H1 (cell line): ENCODE measurements at regions not wholly inside any gene's neighbourhood (a gene's known extent, or its start where the extent isn't known, plus 50 kb on each side); places are given as distances from the start of the nearest gene placed in this dataset.

Experiments
- CTCF ChIA-PET: fragments of 300-600 bp; sonication (Branson Sonifier 250); formaldehyde crosslinking; loops from one replicate; lab custom pipeline; 2021; ENCODE audit not compliant: partially characterized antibody; lab: Charles Lee
- POLR2A ChIA-PET: fragments of 300-600 bp; sonication (Branson Sonifier 250); formaldehyde crosslinking; loops from one replicate; lab custom pipeline; 2021; ENCODE audit warnings: inconsistent platforms; ENCODE audit not compliant: partially characterized antibody; lab: Charles Lee
- DNase-seq, 2 experiments: peaks; one replicate each; pipeline versions ENCODE4 v3.0.0 to v3.0.0-alpha.2; 2010 to 2022; ENCODE audit warnings: low spot score in 2 of 2, low read depth in 1 of 2, mixed read lengths in 1 of 2
- FAIRE-seq: peaks from 2 replicates; lab custom pipeline; 2011; peaks lifted over from hg19 to GRCh38; lab: Jason Lieb, UNC
- H2AFZ ChIP-seq: 2 replicates; pipeline ENCODE4 v1.8.1; 2012; ENCODE audit warnings: low read length, inconsistent platforms
- H2AK5ac ChIP-seq: 2 replicates; pipeline ENCODE4 v1.6.1; 2013; ENCODE audit warnings: low read depth, low read length
- H2BK120ac ChIP-seq: replicated peaks from 2 replicates; pipeline ENCODE3; 2013; ENCODE audit warnings: low read depth, low read length, inconsistent platforms
- H2BK12ac ChIP-seq: 2 replicates; pipeline ENCODE4 v1.6.1; 2013; ENCODE audit warnings: low read depth, low read length
- H2BK15ac ChIP-seq: 2 replicates; pipeline ENCODE4 v1.6.1; 2013; ENCODE audit warnings: low read length
- H2BK20ac ChIP-seq: 2 replicates; pipeline ENCODE4 v1.6.1; 2013; ENCODE audit warnings: low read length
- H2BK5ac ChIP-seq: 2 replicates; pipeline ENCODE4 v1.6.1; 2013; ENCODE audit warnings: low read depth, low read length
- H3K14ac ChIP-seq: 2 replicates; pipeline ENCODE4 v1.6.1; 2013; ENCODE audit warnings: inconsistent platforms; ENCODE audit not compliant: insufficient read length
- H3K18ac ChIP-seq: 2 replicates; pipeline ENCODE4 v1.6.1; 2013; ENCODE audit warnings: low read length; ENCODE audit errors: extremely low read depth
- H3K23ac ChIP-seq: 2 replicates; pipeline ENCODE4 v1.6.1; 2013; ENCODE audit warnings: inconsistent platforms; ENCODE audit not compliant: insufficient read length
- H3K23me2 ChIP-seq: 2 replicates; pipeline ENCODE4 v1.6.1; 2013; ENCODE audit warnings: low read depth, low read length
- H3K27ac ChIP-seq: 2 replicates; pipeline ENCODE4 v1.6.1; 2011; ENCODE audit warnings: low read depth, low read length, inconsistent platforms
- H3K27me3 ChIP-seq, 4 experiments: replicated peaks in 1 of 4; 1 replicate in 1 of 4; 2 replicates in 3 of 4; pipeline versions ENCODE4 v1.6.1 to v1.8.1; 2011 to 2013; ENCODE audit warnings: low read length in 3 of 4, mild to moderate bottlenecking in 3 of 4, inconsistent platforms in 2 of 4, mixed read lengths in 2 of 4, moderate library complexity in 1 of 4; ENCODE audit not compliant: control insufficient read depth in 3 of 4, insufficient read depth in 3 of 4; ENCODE audit errors: extremely low read depth in 1 of 4
- H3K36me3 ChIP-seq, 4 experiments: 2 replicates each; pipeline versions ENCODE4 v1.6.1 to v1.8.1; 2011 to 2013; ENCODE audit warnings: mild to moderate bottlenecking in 4 of 4, low read length in 3 of 4, moderate library complexity in 2 of 4, control low read depth in 1 of 4, inconsistent platforms in 1 of 4; ENCODE audit not compliant: insufficient read depth in 4 of 4, control insufficient read depth in 2 of 4
- H3K4ac ChIP-seq: replicated peaks from 2 replicates; pipeline ENCODE3; 2013; ENCODE audit warnings: low read length, low read depth, mixed read lengths, inconsistent platforms; ENCODE audit not compliant: insufficient read length
- H3K4me1 ChIP-seq, 4 experiments: replicated peaks in 1 of 4; 1 replicate in 1 of 4; 2 replicates in 3 of 4; pipeline versions ENCODE4 v1.6.1 to v1.8.1; 2011 to 2013; ENCODE audit warnings: low read length in 3 of 4, inconsistent platforms in 2 of 4, mixed read lengths in 1 of 4; ENCODE audit not compliant: insufficient read depth in 4 of 4, control insufficient read depth in 3 of 4
- H3K4me2 ChIP-seq, 2 experiments: 2 replicates each; pipeline versions ENCODE4 v1.6.1 to v1.8.1; 2011 to 2013; ENCODE audit warnings: low read depth in 2 of 2, low read length in 2 of 2, control low read depth in 1 of 2, inconsistent platforms in 1 of 2, mild to moderate bottlenecking in 1 of 2; ENCODE audit not compliant: insufficient read depth in 1 of 2
- H3K4me3 ChIP-seq, 4 experiments: fragments of 200-600, 300-600 bp in 1 of 4; sonication (generic), shearing (Covaris generic), sonication (Bioruptor Twin) in 1 of 4; 2 replicates each; pipeline versions ENCODE4 v1.5.1 to v1.8.1; 2011 to 2016; ENCODE audit warnings: low read length in 4 of 4, low read depth in 3 of 4, control low read depth in 2 of 4, inconsistent platforms in 2 of 4, mild to moderate bottlenecking in 2 of 4, mixed read lengths in 1 of 4, moderate library complexity in 1 of 4; ENCODE audit not compliant: insufficient read depth in 2 of 4; ENCODE audit errors: extremely low read depth in 1 of 4
- H3K56ac ChIP-seq: replicated peaks from 2 replicates; pipeline ENCODE3; 2013; ENCODE audit warnings: low read depth, mild to moderate bottlenecking, mixed read lengths, low read length, inconsistent platforms; ENCODE audit not compliant: insufficient read length
- H3K79me1 ChIP-seq: 2 replicates; pipeline ENCODE4 v1.6.1; 2013; ENCODE audit warnings: low read depth, low read length, control low read depth
- H3K79me2 ChIP-seq, 2 experiments: 2 replicates each; pipeline versions ENCODE4 v1.6.1 to v1.8.1; 2012 to 2013; ENCODE audit warnings: low read length in 2 of 2, mild to moderate bottlenecking in 2 of 2, inconsistent platforms in 1 of 2; ENCODE audit not compliant: insufficient read depth in 2 of 2, control insufficient read depth in 1 of 2
- H3K9ac ChIP-seq, 4 experiments: replicated peaks in 1 of 4; 1 replicate in 1 of 4; 2 replicates in 3 of 4; pipeline versions ENCODE4 v1.6.1 to v1.8.1; 2011 to 2013; ENCODE audit warnings: low read depth in 3 of 4, low read length in 3 of 4, control low read depth in 2 of 4, mild to moderate bottlenecking in 2 of 4, moderate library complexity in 2 of 4, inconsistent platforms in 1 of 4; ENCODE audit errors: extremely low read depth in 1 of 4
- H3K9me3 ChIP-seq, 2 experiments: 2 replicates each; pipeline versions ENCODE4 v1.6.1 to v1.8.1; 2012 to 2013; ENCODE audit warnings: mild to moderate bottlenecking in 2 of 2, moderate library complexity in 2 of 2, control low read depth in 1 of 2, inconsistent platforms in 1 of 2, low read depth in 1 of 2, low read length in 1 of 2, mixed read lengths in 1 of 2; ENCODE audit not compliant: insufficient read depth in 2 of 2
- H4K20me1 ChIP-seq, 2 experiments: replicated peaks in 1 of 2; 2 replicates each; pipeline versions ENCODE3 to v1.8.1; 2011 to 2013; ENCODE audit warnings: inconsistent platforms in 2 of 2, low read length in 2 of 2, mild to moderate bottlenecking in 1 of 2; ENCODE audit not compliant: insufficient read depth in 2 of 2, control insufficient read depth in 1 of 2
- H4K5ac ChIP-seq: 2 replicates; pipeline ENCODE4 v1.6.1; 2013; ENCODE audit warnings: low read length, low read depth, mixed read lengths, inconsistent platforms; ENCODE audit not compliant: insufficient read length
- H4K8ac ChIP-seq: 2 replicates; pipeline ENCODE4 v1.8.0; 2013; ENCODE audit warnings: mild to moderate bottlenecking, moderate library complexity, low read length, inconsistent platforms; ENCODE audit not compliant: insufficient read depth; ENCODE audit errors: extremely low read depth
- H4K91ac ChIP-seq: replicated peaks from 2 replicates; pipeline ENCODE3; 2013; ENCODE audit warnings: low read length, mixed read lengths, inconsistent platforms; ENCODE audit not compliant: insufficient read length
- PHF8 ChIP-seq: fragments of 200-600 bp; sonication (generic); conservative IDR thresholded peaks from 2 replicates; pipeline ENCODE4 v1.7.1; 2012; ENCODE audit warnings: low read depth, mild to moderate bottlenecking, inconsistent platforms, low read length, moderate library complexity
- WGBS, 2 experiments: shearing (Covaris generic) in 1 of 2; methylation state at CpG; one replicate each; pipeline versions ENCODE4 v1.1.6 to v1.1.7; 2013 to 2015; ENCODE audit warnings: low lambda C conversion rate in 2 of 2, mixed read lengths in 2 of 2, inconsistent platforms in 1 of 2, low coverage in 1 of 2, missing lambda C conversion rate in 1 of 2; ENCODE audit not compliant: insufficient replicate concordance in 2 of 2, insufficient coverage in 1 of 2, insufficient read length in 1 of 2; ENCODE audit errors: extremely low coverage in 1 of 2, missing lambda C conversion rate in 1 of 2; 5-methylcytosine and 5-hydroxymethylcytosine counted together

DNA sequence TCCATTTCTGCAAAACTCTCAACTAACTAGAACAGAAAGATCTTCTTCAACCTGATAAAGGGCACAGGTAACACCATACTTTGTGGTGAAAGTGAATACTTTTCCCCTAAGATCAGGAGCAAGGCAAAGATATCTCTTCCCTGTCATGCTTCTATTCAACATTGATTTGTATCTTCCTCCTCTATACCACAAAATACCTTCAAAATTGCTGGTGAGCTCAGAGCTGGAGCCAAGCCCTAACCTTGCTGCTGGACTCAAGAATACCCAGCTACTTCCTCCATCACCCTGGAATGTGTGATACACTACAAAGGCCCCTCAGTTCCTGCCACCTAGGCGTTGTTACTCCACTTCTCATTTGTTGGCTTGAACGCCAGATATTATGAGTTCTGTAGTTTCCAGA is 499.0 kb downstream of the ACTL7B start:
- no peaks in the 10 kb centered on the region for H3K79me1 ChIP-seq
- H2BK15ac ChIP-seq, result no peak overlapping the region
- no peak overlapping the region for H3K4me2 ChIP-seq
- H2BK12ac ChIP-seq, result no peak overlapping the region
- H3K79me2 ChIP-seq, result no peaks in the 10 kb centered on the region
- H3K56ac ChIP-seq, result no peak overlapping the region
- no peak overlapping the region for H4K8ac ChIP-seq
- no peaks in the 10 kb centered on the region for H3K9me3 ChIP-seq
- H3K14ac ChIP-seq, result no peak overlapping the region
- DNase-seq (no peak), FAIRE-seq (no peak)
- no peak overlapping the region for H2BK120ac ChIP-seq
- H3K27ac ChIP-seq, result no peak overlapping the region
- ChIA-PET CTCF (no interaction called here), POLR2A (no interaction called here)
- H4K20me1 ChIP-seq, result no peaks in the 10 kb centered on the region
- no peak overlapping the region for H2BK20ac ChIP-seq
- no peak overlapping the region for H3K9ac ChIP-seq
- 82% methylated on average over 2 of the region's 2 CpGs; no CpG with 5 or more reads in 1 of the 2 experiments for WGBS, 2 experiments
- no peaks in the 10 kb centered on the region for H3K23me2 ChIP-seq
- H4K5ac ChIP-seq, result no peak overlapping the region
- H3K4me1 ChIP-seq, result no peaks in the 10 kb centered on the region
- no peak overlapping the region for H3K4me3 ChIP-seq
- H3K36me3 ChIP-seq, result no peaks in the 10 kb centered on the region
- no peak overlapping the region for H2BK5ac ChIP-seq
- no peak overlapping the region for H4K91ac ChIP-seq
- no peak overlapping the region for H3K23ac ChIP-seq
- H2AFZ ChIP-seq, result no peak overlapping the region
- H3K18ac ChIP-seq, result no peak overlapping the region
- no peak overlapping the region for H3K4ac ChIP-seq
- no peaks in the 10 kb centered on the region for H3K27me3 ChIP-seq
- H2AK5ac ChIP-seq, result no peak overlapping the region
- no peak for TF ChIP-seq PHF8
